HG03159 (cell line): ENCODE measurements at regions not wholly inside any gene's neighbourhood (a gene's known extent, or its start where the extent isn't known, plus 50 kb on each side); places are given as distances from the start of the nearest gene placed in this dataset.
"Not testable (repeated sequence)": the region's sequence is repeated elsewhere in the genome, so short reads cannot be mapped to it uniquely, and the experiment has no call there.

Source experiments
- ATAC-seq: cut with Tn5 transposase; IDR thresholded peaks from one replicate; pipeline ENCODE4 v1.9.1; 2021; ENCODE audit warnings: mild to moderate bottlenecking, moderate library complexity; ENCODE audit not compliant: unreplicated experiment

GRCh38 chr13:88948501-88948900 is 1277.3 kb downstream of the SLITRK5 start:
- no peak for ATAC-seq

DNA sequence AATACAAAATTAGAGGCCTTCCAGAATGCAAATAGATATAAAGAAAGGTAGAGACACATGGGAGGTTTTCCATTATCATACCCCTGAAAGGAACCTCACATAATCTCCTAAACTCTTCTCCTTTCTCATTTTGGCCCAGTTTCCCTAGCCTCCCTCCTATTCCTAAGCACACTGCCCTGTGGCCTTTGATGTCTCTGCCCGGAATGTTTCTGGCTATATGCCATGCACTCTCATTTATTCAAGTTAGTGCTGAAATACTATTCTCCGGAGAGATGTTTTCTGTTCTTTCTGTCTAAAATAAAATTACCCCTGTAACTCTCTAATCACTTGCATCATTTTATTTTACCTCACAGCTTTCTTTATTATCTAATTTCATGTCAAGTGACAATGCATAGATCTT is 1287.7 kb downstream of the SLITRK5 start:
- ATAC-seq: no peak

- no peak for ATAC-seq
These were observed 1305.3 kb downstream of the SLITRK5 start for GRCh38 chr13:88976466-88976865.

GRCh38 chr13:88978607-88979006 is 1307.4 kb downstream of the SLITRK5 start:
- no peak for ATAC-seq

DNA sequence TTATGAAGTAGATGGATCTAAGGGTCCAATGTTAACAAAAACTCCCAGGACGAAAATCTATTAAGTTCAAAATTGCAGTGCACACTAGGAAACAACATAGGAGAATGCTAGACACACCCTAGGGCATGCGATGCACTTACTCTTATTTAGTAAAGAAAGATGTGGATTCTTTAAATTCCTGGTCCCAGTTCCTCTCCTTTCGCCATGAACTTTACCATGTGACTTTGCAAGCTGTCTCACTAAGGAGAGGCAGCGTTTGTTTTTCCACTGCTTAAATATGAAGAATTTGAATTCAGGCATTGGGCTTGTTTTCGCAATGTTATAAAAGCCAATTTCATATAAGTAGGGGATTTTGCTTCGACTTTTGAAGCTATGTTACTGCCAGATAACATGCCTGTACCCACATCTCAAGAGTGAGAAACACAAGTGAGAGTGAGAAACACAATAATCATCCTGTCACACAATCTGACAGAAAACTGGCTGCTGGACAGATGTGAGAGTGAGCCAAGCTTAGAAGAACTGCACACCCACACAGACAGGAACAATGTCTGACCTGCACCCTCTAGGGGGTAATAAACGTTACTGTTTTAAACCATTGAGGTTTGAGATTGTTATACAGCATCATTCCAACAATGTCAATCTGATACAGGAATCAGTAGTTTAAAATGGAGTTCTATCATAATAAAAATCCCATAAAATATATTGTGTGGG is 1308.4 kb downstream of the SLITRK5 start:
- no peak for ATAC-seq

DNA sequence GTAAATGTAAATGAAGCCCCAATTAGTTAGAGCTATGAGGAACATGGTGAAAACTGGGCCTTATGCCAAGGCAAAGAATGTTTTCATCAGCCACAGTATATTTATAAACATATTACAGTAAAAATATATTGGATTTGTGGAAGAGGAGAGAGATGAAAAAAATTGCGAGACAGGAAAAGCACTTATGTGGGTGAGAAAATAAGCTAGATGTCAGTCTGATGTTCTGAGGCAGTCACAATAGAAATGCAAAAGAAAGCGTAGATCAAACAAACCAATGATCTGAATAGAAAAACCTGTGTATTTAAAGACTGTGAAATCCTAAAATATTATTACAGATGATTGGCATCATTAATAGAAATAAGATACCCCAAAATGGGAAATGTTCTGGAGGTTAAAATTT is 1332.5 kb downstream of the SLITRK5 start:
- no peak for ATAC-seq

GRCh38 chr13:89011615-89012014 is 1340.4 kb downstream of the SLITRK5 start:
- ATAC-seq: no peak

DNA sequence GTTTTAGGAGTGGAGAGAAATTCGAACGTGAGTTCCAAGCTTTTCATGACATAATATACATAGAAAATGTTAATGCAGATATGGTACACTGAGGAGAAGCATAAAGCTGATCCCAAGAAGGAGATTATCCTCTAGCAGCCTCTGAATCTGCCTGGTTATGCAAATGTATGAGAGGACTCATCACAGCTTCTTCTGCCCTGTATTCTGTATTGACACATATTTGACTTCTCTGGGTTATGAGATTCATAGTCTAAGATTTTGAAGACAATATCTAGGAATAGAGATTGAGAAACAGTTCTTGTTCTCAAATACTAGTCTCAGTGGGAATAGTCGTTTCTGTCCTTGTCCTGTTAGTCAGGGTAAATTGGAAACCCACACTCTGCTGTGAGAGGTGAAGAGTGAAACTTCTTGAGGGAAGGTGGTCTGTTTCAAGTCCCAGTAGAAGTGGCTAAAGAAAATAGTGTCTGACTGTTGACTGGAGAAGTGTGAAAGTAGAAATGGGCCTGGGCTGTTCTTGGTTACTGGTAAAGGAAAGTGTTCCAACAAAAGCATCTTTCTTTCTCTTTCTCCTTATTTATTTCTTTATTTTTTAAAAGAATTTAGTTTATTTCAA is 1356.6 kb downstream of the SLITRK5 start:
- no peak for ATAC-seq

GRCh38 chr13:89029062-89029461 is 1357.9 kb downstream of the SLITRK5 start:
- no peak for ATAC-seq

DNA sequence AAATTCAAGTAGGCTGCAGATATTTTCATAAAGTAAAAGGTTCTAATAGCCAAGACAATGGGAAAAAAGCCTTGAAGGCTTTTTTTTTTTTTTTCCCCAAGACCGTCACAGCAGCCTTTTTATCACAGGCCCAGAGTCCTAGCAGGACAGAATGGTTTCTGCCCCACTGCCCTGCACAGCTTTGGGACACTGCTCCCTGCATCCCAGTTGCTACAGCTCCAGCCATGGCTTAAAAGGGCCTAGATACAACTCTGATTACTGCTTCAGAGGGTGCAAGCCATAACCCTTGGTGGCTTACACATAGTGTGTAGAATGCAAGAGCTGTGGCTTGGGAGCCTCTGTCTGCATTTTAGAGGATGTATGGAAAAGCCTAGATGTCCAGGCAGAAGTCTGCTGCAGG is 1362.8 kb downstream of the SLITRK5 start:
- no peak for ATAC-seq

- ATAC-seq: no peak
These were observed 1381.5 kb downstream of the SLITRK5 start for GRCh38 chr13:89052699-89053098.

- ATAC-seq: no peak
These were observed 1382.2 kb downstream of the SLITRK5 start for GRCh38 chr13:89053418-89053817.

- ATAC-seq: no peak
These were observed 1386.1 kb downstream of the SLITRK5 start for GRCh38 chr13:89057274-89057673.

GRCh38 chr13:89057862-89058261 is 1386.7 kb downstream of the SLITRK5 start:
- no peak for ATAC-seq

- no peak for ATAC-seq
These were observed 1390.7 kb downstream of the SLITRK5 start for GRCh38 chr13:89061821-89062220.

DNA sequence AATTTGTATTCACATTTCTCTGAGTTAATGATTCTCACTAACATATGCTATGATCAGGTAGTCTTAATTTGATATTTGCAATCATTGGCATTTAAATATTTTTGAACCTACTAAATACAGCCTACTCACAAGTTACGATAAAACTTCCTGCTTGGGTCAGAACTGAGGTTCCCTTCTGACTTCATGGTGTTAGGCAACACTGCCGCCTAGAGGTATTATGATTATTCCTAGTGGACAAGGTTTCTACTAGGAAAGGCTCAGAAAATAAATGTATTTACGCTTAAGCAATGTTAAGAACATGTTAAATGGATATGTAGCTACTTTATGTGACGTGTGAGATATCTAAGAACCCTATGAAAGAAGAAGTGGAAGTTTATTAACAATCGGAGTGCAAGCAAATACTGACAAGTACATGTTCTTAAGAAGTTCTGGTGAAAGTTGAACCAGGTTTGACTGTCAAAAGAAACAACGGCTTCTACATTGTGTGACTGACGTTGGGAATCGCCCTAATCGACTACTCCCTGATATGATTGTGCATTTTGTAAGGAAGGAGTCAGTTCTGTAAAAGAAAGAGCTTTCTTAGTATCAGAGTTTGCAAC is 1395.8 kb downstream of the SLITRK5 start:
- no peak for ATAC-seq

DNA sequence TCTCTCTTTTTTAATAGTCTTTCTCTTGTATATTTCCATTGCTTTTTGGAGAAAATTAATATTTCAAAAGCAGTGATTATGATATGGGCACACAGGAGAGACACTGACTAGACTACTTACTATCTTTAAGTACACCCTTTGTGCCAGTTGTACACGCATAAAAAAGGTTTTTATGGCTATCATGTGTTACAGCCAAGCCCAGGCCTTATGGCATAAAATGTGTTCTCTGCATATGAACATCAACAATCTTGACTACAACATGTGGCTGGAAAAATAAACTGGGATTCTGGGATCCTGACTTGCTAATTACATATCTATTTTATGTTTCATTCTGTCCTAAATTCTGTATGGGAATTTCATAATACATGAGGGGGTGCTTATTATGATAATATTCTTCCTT is 1401.8 kb downstream of the SLITRK5 start:
- ATAC-seq: no peak

GRCh38 chr13:89076622-89077021 is 1405.5 kb downstream of the SLITRK5 start:
- no peak for ATAC-seq

GRCh38 chr13:89082623-89083022 is 1411.5 kb downstream of the SLITRK5 start:
- no peak for ATAC-seq

GRCh38 chr13:89088107-89088506 is 1416.9 kb downstream of the SLITRK5 start:
- not testable (repeated sequence) for ATAC-seq

DNA sequence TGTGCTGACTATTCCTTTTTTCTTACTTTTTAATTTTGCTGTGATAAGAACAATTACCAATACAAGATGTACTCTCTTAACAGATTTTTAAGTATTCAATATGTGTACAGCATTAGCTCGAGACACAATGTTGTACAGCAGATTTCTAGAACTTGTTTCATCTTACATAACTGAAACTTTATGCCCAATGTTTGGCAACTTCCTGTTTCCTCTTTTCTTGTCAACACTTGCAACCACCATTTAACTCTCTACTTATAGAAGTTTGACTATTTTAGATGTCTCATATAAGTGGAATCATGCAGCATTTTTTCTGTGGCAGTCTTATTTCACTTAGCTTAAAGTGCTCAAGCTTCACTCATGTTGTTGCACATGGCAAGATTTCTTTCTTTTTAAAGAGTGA is 1426.8 kb downstream of the SLITRK5 start:
- ATAC-seq: no peak

DNA sequence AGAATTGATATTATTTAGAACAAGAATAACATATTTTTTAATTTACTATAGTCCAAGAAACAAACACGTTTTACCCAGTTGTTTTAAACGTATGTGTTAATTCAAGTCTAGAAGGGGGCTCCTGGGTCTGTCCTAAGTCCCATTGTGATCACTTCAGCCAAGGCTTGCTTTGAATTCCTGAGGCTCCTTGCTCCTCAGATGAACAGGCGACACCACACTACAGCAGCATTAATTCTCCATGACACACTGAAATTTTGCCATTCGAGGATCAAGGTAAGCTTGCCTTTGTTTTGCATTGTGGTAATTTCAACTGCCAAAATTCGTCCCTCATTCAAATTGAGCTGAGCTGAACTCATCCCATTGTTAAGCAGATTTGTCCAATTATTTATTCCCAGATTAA is 1442.6 kb downstream of the SLITRK5 start:
- ATAC-seq: no peak
